ENCODE measurements at regions not wholly inside any gene's neighbourhood (a gene's known extent, or its start where the extent isn't known, plus 50 kb on each side); places are given as distances from the start of the nearest gene placed in this dataset.

DNA sequence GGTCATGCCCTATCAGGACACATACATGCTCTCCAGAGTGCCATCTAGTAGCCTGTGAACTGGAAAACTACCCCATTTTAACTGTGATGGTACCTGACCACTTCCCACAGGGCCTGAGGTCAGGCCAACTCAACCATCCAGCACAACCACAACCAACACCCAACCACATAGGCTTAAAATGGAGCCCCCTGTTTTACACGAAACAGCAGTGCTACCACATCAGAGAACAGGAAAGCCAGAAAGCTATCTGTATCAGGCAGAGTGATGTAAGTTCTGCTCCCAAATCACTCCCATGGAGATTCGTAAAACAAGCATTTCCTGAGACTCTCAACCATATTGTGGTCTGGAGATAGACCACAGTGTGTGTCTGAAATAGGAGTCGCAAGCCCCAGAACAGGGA lies 1017.3 kb upstream of the EPHA6 start:
- no peaks in the 10 kb centered on the region for H3K27me3 ChIP-seq (ENCODE audit: low read depth, low read length)
- no peak overlapping the region for H2AFZ ChIP-seq (ENCODE audit: low read depth, low read length)
- TF ChIP-seq, protein P1, sequence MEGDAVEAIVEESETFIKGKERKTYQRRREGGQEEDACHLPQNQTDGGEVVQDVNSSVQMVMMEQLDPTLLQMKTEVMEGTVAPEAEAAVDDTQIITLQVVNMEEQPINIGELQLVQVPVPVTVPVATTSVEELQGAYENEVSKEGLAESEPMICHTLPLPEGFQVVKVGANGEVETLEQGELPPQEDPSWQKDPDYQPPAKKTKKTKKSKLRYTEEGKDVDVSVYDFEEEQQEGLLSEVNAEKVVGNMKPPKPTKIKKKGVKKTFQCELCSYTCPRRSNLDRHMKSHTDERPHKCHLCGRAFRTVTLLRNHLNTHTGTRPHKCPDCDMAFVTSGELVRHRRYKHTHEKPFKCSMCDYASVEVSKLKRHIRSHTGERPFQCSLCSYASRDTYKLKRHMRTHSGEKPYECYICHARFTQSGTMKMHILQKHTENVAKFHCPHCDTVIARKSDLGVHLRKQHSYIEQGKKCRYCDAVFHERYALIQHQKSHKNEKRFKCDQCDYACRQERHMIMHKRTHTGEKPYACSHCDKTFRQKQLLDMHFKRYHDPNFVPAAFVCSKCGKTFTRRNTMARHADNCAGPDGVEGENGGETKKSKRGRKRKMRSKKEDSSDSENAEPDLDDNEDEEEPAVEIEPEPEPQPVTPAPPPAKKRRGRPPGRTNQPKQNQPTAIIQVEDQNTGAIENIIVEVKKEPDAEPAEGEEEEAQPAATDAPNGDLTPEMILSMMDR (IDR thresholded peaks at IDR 0.05; ENCODE audit: low read depth, low read length) = no peak
- no peak for TF ChIP-seq EZH2phosphoT487 (IDR thresholded peaks at IDR 0.05; ENCODE audit: low read depth)
- H4K20me1 ChIP-seq (ENCODE audit: insufficient read depth, low read length) = no peaks in the 10 kb centered on the region
- no peak overlapping the region for H3K9ac ChIP-seq (ENCODE audit: low read length)
- H3K36me3 ChIP-seq (replicated peaks; ENCODE audit: low read depth, low read length) = no peaks in the 10 kb centered on the region
- no peak overlapping the region for H3K4me2 ChIP-seq (ENCODE audit: low read length)
- no peaks in the 10 kb centered on the region for H3K4me1 ChIP-seq (ENCODE audit: low read length)
- no peak overlapping the region for H3K27ac ChIP-seq (ENCODE audit: low read length)
- no peaks in the 10 kb centered on the region for H3K9me3 ChIP-seq (ENCODE audit: insufficient read depth, low read length)
- H3K79me2 ChIP-seq (ENCODE audit: low read length) = no peaks in the 10 kb centered on the region
- no peak overlapping the region for H3K4me3 ChIP-seq (ENCODE audit: low read length)

DNA sequence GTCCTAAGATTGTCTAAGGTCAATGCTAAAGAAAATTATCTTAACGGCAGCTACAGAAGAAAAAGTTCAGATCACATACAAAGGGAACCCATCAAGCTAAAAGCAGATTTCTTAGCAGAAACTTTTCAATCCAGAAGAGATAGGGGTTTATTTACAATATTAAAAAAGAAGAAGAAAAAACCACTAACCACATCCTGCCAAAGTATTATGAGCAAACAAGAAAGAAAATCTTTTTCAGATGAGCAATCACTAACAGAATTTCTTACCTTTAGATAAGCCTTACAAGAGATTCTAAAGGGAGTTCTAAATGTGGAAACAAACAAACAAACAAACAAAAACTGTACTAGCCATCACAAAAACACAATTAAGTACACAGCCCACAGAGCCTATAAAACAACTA lies 1015.8 kb upstream of the EPHA6 start:
- no peak overlapping the region for H3K4me3 ChIP-seq (ENCODE audit: low read length)
- H3K27me3 ChIP-seq (ENCODE audit: low read depth, low read length) = no peaks in the 10 kb centered on the region
- no peaks in the 10 kb centered on the region for H3K36me3 ChIP-seq (replicated peaks; ENCODE audit: low read depth, low read length)
- no peaks in the 10 kb centered on the region for H4K20me1 ChIP-seq (ENCODE audit: insufficient read depth, low read length)
- no peak overlapping the region for H3K27ac ChIP-seq (ENCODE audit: low read length)
- no peaks in the 10 kb centered on the region for H3K4me1 ChIP-seq (ENCODE audit: low read length)
- TF ChIP-seq, protein P1 (IDR thresholded peaks at IDR 0.05; ENCODE audit: low read depth, low read length) = no peak
- TF ChIP-seq EZH2phosphoT487 (IDR thresholded peaks at IDR 0.05; ENCODE audit: low read depth) = no peak
- H3K4me2 ChIP-seq (ENCODE audit: low read length) = no peak overlapping the region
- no peak overlapping the region for H2AFZ ChIP-seq (ENCODE audit: low read depth, low read length)
- no peak overlapping the region for H3K9ac ChIP-seq (ENCODE audit: low read length)
- H3K79me2 ChIP-seq (ENCODE audit: low read length) = no peaks in the 10 kb centered on the region
- H3K9me3 ChIP-seq (ENCODE audit: insufficient read depth, low read length) = no peaks in the 10 kb centered on the region

DNA sequence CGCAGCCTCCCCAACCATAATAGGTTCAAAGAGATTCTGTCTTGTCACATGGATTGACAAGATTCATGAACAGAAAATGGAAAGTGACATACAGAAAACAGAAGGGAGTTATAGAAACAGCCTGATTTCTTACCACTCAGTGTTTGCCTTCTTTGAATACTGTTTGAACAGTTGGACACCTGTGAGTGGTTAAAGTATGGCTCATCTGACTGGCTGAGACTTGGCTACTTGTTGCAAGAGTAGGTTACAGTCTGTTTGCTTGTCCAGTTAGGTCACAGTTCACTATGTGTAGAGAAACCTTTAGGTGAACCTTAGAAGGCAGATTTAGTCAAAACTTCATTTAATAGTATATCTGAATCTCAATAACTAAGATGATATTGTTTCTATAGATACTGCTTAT lies 1003.9 kb upstream of the EPHA6 start:
- H3K36me3 ChIP-seq (replicated peaks; ENCODE audit: low read depth, low read length) = no peaks in the 10 kb centered on the region
- no peaks in the 10 kb centered on the region for H3K79me2 ChIP-seq (ENCODE audit: low read length)
- no peak overlapping the region for H2AFZ ChIP-seq (ENCODE audit: low read depth, low read length)
- H3K27ac ChIP-seq (ENCODE audit: low read length) = no peak overlapping the region
- peaks cover 9% of the 10 kb centered on the region for H3K4me1 ChIP-seq (ENCODE audit: low read length)
- H3K9ac ChIP-seq (ENCODE audit: low read length) = no peak overlapping the region
- no peaks in the 10 kb centered on the region for H3K9me3 ChIP-seq (ENCODE audit: insufficient read depth, low read length)
- no peak overlapping the region for H3K4me3 ChIP-seq (ENCODE audit: low read length)
- H4K20me1 ChIP-seq (ENCODE audit: insufficient read depth, low read length) = no peaks in the 10 kb centered on the region
- no peak overlapping the region for H3K4me2 ChIP-seq (ENCODE audit: low read length)
- no peaks in the 10 kb centered on the region for H3K27me3 ChIP-seq (ENCODE audit: low read depth, low read length)
- TF ChIP-seq, protein P1 (IDR thresholded peaks at IDR 0.05; ENCODE audit: low read depth, low read length) = no peak
- no peak for TF ChIP-seq EZH2phosphoT487 (IDR thresholded peaks at IDR 0.05; ENCODE audit: low read depth)

DNA sequence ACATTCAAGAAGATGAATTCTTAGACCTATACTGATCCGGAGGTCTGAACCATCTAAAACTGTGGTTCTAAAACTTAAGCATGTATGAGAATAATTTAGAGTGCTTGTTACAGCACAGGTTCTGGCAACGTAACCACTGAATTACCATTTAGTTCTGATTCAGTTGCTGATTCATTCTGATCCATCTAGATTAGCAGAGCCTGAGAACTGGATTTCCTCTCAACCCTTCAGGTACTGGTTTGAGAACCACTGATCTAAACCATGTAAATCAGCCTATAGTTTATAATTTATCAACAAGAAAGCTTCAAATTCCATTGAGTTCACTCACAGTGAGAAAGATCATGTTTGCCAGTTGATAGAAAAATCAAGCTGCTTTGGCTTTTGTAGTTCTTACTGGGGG lies 1001.1 kb upstream of the EPHA6 start:
- H3K9me3 ChIP-seq (ENCODE audit: insufficient read depth, low read length) = no peaks in the 10 kb centered on the region
- TF ChIP-seq, protein P1 (IDR thresholded peaks at IDR 0.05; ENCODE audit: low read depth, low read length) = no peak
- no peak for TF ChIP-seq EZH2phosphoT487 (IDR thresholded peaks at IDR 0.05; ENCODE audit: low read depth)
- H3K36me3 ChIP-seq (replicated peaks; ENCODE audit: low read depth, low read length) = no peaks in the 10 kb centered on the region
- no peak overlapping the region for H3K27ac ChIP-seq (ENCODE audit: low read length)
- peaks cover 9% of the 10 kb centered on the region for H3K4me1 ChIP-seq (ENCODE audit: low read length)
- no peak overlapping the region; the same call in 1 of the 2 replicates for H3K4me2 ChIP-seq (ENCODE audit: low read length)
- peak overlapping the region; percentile 44; the same call in 1 of the 2 replicates for H2AFZ ChIP-seq (ENCODE audit: low read depth, low read length)
- no peak overlapping the region for H3K9ac ChIP-seq (ENCODE audit: low read length)
- no peaks in the 10 kb centered on the region for H3K79me2 ChIP-seq (ENCODE audit: low read length)
- H4K20me1 ChIP-seq (ENCODE audit: insufficient read depth, low read length) = no peaks in the 10 kb centered on the region
- no peaks in the 10 kb centered on the region for H3K27me3 ChIP-seq (ENCODE audit: low read depth, low read length)
- H3K4me3 ChIP-seq (ENCODE audit: low read length) = no peak overlapping the region
